BJ (cell line): ENCODE measurements at regions not wholly inside any gene's neighbourhood (a gene's known extent, or its start where the extent isn't known, plus 50 kb on each side); places are given as distances from the start of the nearest gene placed in this dataset.
A peak's percentile ranks its signal among the peaks of the same experiment; 100 is the strongest.

ENCODE experiments used
- CTCF ChIA-PET: fragments of 350-600 bp; formaldehyde crosslinking; extraction: SDS; loops from one replicate; lab custom pipeline; 2021; ENCODE audit warnings: antibody characterized with exemption, inconsistent platforms; lab: Yijun Ruan, JAX
- POLR2A ChIA-PET: fragments of 300-600 bp; sonication (Branson Sonifier 250); formaldehyde crosslinking; extraction: SDS; loops from one replicate; lab custom pipeline; 2021; ENCODE audit warnings: antibody characterized with exemption; lab: Charles Lee
- DNase-seq: peaks from one replicate; pipeline ENCODE4 v3.0.0-alpha.2; 2011; ENCODE audit warnings: low read depth
- H3K27me3 ChIP-seq: 2 replicates; pipeline ENCODE4 v1.6.0; 2011; ENCODE audit warnings: low read length; ENCODE audit not compliant: control insufficient read depth, insufficient read depth
- H3K36me3 ChIP-seq: 2 replicates; pipeline ENCODE4 v1.5.1; 2011; ENCODE audit warnings: low read length; ENCODE audit not compliant: control insufficient read depth, insufficient read depth
- H3K4me3 ChIP-seq: 2 replicates; pipeline ENCODE4 v1.5.1; 2011; ENCODE audit warnings: low read depth, mild to moderate bottlenecking, control low read depth, low read length
- TF ChIP-seq, protein P1 (sequence below): IDR thresholded peaks from 2 replicates; pipeline ENCODE4 v1.5.1; 2011; ENCODE audit warnings: low read depth, mild to moderate bottlenecking, control low read depth, inconsistent platforms, low read length, moderate library complexity; ENCODE audit not compliant: insufficient read depth

DNA sequence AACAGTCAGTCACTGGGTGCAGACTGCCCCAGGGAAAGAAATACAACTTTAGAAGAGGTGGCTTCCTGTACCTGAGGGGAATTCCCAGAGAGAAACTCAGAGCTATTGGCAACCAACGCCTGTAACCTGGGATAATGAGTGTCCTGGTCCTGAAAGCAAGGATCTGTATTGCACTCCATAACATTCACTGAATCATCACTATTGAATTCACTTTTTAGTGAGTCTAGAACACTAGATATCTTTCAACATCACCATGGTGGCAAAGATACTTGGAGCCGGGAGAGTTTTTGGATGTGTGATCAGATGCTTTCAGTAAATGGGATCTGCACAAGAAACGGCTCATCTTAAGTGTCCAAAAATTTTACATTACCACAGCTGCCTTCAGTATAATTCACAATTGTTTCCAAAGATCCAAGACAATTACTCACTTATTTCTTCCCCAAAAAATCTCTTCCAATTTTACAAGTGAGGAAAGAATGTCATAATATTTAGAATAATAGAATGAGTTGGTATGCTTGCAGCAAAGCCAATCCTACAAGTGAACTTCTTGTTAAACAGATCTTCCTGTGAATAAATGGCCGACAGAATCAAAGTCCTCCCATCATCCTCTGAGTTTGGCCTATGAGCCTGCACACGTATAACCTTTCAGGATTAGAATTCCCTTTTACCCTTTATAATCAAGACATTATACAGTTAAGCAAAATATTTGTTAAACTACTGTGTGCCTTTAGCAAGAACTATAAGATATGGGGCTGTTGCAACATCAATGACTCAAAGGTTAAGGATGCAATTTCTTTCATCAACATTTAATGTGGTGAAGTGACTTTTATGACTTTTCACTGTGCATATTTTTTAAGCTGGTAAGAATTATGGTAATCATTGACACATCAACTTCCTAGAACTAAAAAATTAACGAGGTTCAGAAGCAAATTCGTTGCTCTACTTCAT is 243.3 kb upstream of the COL8A1 start:
- CTCF ChIA-PET: interaction anchor here (0.7 to 1.6 kb wide), 6 partner anchors 20 to 372 kb away, joined by 3 to 7 read pairs (median 4); no protein-coding TSS in a partner anchor

DNA sequence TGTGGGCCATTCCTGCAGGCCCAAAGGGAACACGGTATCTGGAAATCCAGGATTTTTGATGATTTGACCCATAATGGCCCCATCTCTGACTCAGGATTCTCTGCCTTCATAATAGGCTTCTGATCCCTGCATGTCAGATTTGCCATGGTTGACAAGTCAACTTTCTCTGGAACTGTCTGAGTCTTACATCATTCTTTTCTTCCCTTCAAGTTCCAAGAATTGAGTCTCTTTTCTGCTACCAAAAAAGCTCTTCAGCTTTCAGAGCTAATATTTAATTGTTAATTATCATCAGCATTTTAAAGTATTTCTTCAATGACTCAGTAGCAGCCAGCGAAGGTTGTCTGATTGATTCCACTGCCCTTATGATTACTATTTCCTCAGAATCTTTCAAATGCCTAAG is 244.4 kb upstream of the COL8A1 start:
- DNase-seq: no peak
- ChIA-PET POLR2A (no interaction called here), CTCF (interaction anchor here (0.9 to 1.6 kb wide), 3 partner anchors 127 to 371 kb away, joined by 3 to 7 read pairs (median 4); no protein-coding TSS in a partner anchor)
- Histone ChIP-seq H3K36me3 (no peaks in the 10 kb centered on the region), H3K27me3 (no peaks in the 10 kb centered on the region), H3K4me3 (no peak overlapping the region)
- TF ChIP-seq, protein P1, sequence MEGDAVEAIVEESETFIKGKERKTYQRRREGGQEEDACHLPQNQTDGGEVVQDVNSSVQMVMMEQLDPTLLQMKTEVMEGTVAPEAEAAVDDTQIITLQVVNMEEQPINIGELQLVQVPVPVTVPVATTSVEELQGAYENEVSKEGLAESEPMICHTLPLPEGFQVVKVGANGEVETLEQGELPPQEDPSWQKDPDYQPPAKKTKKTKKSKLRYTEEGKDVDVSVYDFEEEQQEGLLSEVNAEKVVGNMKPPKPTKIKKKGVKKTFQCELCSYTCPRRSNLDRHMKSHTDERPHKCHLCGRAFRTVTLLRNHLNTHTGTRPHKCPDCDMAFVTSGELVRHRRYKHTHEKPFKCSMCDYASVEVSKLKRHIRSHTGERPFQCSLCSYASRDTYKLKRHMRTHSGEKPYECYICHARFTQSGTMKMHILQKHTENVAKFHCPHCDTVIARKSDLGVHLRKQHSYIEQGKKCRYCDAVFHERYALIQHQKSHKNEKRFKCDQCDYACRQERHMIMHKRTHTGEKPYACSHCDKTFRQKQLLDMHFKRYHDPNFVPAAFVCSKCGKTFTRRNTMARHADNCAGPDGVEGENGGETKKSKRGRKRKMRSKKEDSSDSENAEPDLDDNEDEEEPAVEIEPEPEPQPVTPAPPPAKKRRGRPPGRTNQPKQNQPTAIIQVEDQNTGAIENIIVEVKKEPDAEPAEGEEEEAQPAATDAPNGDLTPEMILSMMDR: no peak

More for the DNA sequence above, 243.3 kb upstream of the COL8A1 start:
- H3K36me3 ChIP-seq: no peaks in the 10 kb centered on the region
- no peak overlapping the region for H3K4me3 ChIP-seq
- DNase-seq: peak; percentile 84
- no peaks in the 10 kb centered on the region for H3K27me3 ChIP-seq
- POLR2A ChIA-PET: no interaction called here
- TF ChIP-seq, protein P1: no peak

DNA sequence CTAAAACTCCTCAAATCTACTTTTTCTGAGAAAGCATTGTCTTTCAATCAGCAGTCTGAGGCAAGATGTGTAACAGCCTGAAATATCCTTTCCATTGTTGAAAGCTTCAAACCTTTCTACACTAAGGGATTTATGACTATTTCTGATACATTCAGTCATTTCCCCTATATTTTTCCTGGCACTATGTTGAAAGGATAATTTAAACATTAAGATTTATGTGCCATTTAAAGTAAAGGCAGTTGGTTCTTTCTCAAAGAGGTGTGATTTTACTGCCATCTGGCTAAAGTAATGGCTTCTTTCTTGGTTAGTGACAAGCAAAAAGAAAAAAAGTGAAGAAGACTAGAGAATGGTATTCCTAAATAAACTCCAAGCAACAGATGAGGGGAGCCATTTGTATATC is 249.6 kb upstream of the COL8A1 start:
- Histone ChIP-seq H3K36me3 (no peaks in the 10 kb centered on the region), H3K27me3 (no peaks in the 10 kb centered on the region), H3K4me3 (no peak overlapping the region)
- CTCF ChIA-PET: no interaction called here
- TF ChIP-seq, protein P1: no peak
- no peak for DNase-seq
- POLR2A ChIA-PET: no interaction called here

- ChIA-PET CTCF (no interaction called here), POLR2A (no interaction called here)
- Histone ChIP-seq H3K36me3 (no peaks in the 10 kb centered on the region), H3K27me3 (no peaks in the 10 kb centered on the region), H3K4me3 (no peak overlapping the region)
- no peak for DNase-seq
- TF ChIP-seq, protein P1: no peak
Observed at GRCh38 chr3:99384596-99384995, 253.8 kb upstream of the COL8A1 start.

DNA sequence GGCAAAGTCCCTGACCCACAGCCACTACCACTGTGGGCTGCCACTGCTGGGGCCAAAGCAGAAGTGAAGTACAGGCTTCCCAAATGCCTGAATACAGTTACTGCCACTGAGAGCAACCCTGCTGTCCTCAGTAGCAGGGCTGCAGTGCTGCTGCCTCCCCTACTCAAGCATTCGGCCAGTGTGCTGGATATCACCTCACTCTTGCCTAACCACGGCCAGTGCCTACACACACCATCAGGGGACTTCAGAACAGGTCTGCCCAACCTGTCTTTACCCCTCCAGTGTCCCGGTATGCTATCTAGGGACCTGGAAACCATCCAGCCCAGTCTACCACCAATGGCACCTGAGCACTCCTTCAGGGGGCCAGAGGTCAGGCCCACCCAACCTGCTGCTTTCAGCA is 261.5 kb upstream of the COL8A1 start:
- Histone ChIP-seq H3K27me3 (no peaks in the 10 kb centered on the region), H3K4me3 (no peak overlapping the region), H3K36me3 (no peaks in the 10 kb centered on the region)
- TF ChIP-seq, protein P1: no peak
- ChIA-PET CTCF (interaction anchor here (1.3 kb wide), 1 partner anchor 17 kb away, joined by 3 read pairs; no protein-coding TSS in a partner anchor), POLR2A (no interaction called here)
- no peak for DNase-seq
